ENCODE measurements at regions not wholly inside any gene's neighbourhood (a gene's known extent, or its start where the extent isn't known, plus 50 kb on each side); places are given as distances from the start of the nearest gene placed in this dataset.

DNA sequence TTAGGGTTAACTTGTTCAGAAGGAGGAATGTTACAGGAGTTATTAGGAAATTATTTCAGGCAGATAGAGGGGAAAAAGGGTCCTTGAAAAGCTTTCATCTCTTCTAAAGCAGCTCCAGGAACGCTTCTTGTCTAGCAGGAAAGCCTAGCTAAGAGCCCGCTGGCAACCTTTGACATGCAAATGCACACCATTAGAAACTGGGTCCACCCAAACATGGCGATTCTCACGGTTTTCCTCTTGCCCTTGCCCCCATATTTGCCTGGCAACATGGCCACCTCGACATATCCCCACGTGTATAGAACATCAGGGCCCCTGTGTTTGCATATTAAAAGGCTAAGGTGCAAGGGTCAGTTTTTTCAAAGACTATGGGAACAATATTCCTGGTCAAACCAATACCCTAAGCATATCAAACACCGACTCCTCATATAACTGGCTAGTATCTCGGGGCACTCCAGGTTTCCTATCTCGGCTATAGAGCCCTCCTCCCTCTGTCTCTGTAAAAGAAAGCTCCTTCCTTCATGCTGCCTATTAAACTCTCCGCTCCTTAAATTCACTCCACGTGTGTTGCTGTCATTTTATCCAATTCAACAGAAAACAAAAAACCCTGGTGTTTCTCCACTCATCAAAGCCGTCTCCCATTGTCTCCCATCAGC is 268.9 kb upstream of the HSFY2 start:
- TF ChIP-seq, protein P1, sequence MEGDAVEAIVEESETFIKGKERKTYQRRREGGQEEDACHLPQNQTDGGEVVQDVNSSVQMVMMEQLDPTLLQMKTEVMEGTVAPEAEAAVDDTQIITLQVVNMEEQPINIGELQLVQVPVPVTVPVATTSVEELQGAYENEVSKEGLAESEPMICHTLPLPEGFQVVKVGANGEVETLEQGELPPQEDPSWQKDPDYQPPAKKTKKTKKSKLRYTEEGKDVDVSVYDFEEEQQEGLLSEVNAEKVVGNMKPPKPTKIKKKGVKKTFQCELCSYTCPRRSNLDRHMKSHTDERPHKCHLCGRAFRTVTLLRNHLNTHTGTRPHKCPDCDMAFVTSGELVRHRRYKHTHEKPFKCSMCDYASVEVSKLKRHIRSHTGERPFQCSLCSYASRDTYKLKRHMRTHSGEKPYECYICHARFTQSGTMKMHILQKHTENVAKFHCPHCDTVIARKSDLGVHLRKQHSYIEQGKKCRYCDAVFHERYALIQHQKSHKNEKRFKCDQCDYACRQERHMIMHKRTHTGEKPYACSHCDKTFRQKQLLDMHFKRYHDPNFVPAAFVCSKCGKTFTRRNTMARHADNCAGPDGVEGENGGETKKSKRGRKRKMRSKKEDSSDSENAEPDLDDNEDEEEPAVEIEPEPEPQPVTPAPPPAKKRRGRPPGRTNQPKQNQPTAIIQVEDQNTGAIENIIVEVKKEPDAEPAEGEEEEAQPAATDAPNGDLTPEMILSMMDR (IDR thresholded peaks at IDR 0.05) = no peak
- Histone ChIP-seq H3K36me3 (no peaks in the 10 kb centered on the region), H3K27ac (no peak overlapping the region), H3K9me3 (no peaks in the 10 kb centered on the region), H3K27me3 (no peaks in the 10 kb centered on the region), H3K4me1 (no peaks in the 10 kb centered on the region), H3K4me3 (no peak overlapping the region)
- intact Hi-C loops (cut with DNase I) = no loop called here
- no peak for ATAC-seq
- no peak for DNase-seq
- WGBS, 2 donors = 85% methylated on average over 12 of the region's 12 CpGs; no CpG with 5 or more reads in 1 of the 2 donors
- FAIRE-seq = no peak

DNA sequence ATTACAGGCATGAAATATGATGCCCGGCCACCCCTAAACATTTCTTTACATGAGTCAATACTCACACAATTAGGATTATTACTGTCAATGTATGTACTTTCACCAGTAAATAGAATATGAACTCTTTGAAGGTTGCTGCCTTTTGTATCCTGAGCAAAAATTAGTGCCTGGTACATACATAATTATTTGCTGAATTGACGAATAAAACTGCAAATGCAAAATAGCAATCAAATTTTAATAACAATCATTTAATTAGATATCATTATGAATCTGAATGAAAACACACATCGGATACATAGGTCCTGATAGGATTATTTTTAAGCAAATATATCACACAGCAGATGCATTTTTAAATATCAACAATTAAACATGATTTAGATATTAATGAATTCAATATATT is 253.1 kb upstream of the HSFY2 start:
- 96% methylated on average over 3 of the region's 3 CpGs; no CpG with 5 or more reads in 1 of the 2 donors for WGBS, 2 donors
- no peaks in the 10 kb centered on the region for H3K27me3 ChIP-seq
- FAIRE-seq (no peak), ATAC-seq (no peak), DNase-seq (no peak)
- H3K4me3 ChIP-seq = no peak overlapping the region
- intact Hi-C loops (cut with DNase I) = no loop called here
- no peaks in the 10 kb centered on the region for H3K4me1 ChIP-seq
- TF ChIP-seq, protein P1 (IDR thresholded peaks at IDR 0.05) = no peak
- no peak overlapping the region for H3K27ac ChIP-seq
- no peaks in the 10 kb centered on the region for H3K9me3 ChIP-seq
- H3K36me3 ChIP-seq = no peaks in the 10 kb centered on the region

DNA sequence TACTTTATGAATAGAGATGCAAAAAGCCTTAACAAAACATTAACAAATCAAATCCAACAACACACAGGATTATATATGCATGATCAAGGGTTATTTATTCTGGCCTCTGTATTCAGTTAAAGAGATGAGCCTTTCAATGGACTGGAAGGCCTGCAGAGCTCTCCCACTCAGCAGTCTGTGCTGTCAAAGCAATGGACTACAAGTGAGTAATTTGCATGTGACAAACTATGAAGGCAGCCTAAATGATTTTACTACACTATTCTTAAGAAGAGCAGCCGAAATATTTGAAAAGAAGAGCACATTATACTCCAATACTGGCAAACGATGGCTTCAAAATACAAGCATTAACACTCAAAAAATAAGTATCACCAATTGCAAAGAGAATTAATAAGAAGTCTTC is 250.4 kb upstream of the HSFY2 start:
- no peaks in the 10 kb centered on the region for H3K27me3 ChIP-seq
- ATAC-seq = no peak

DNA sequence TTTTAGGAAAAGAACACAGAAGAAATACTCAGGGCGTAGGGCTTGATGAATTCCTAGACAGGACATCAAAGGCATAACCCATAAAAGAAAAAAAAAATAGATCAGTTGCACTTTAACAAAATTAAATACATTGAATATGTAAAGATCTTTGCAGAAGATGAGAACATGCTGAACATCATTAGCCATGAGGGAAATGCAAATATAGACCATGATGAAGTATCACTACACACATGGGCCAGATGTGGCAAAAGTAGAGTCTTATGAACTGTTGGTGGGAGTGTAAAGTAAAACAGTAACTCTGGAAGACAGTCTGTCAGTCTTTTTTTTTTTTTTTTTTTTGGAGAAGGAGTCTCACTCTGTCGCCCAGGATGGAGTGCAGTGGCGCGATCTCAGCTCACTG is 246.7 kb upstream of the HSFY2 start:
- DNase-seq (no peak), ATAC-seq (no peak), FAIRE-seq (no peak)
- Histone ChIP-seq H3K27me3 (no peaks in the 10 kb centered on the region), H3K4me1 (no peaks in the 10 kb centered on the region), H3K36me3 (no peaks in the 10 kb centered on the region), H3K27ac (no peak overlapping the region), H3K4me3 (no peak overlapping the region), H3K9me3 (no peaks in the 10 kb centered on the region)
- TF ChIP-seq, protein P1 (IDR thresholded peaks at IDR 0.05) = no peak
- intact Hi-C loops (cut with DNase I) = no loop called here
- WGBS, 2 donors = 100% methylated on average over 4 of the region's 4 CpGs; no CpG with 5 or more reads in 1 of the 2 donors

More for the DNA sequence above, 250.4 kb upstream of the HSFY2 start:
- H3K27ac ChIP-seq = no peak overlapping the region
- DNase-seq = no peak
- no peaks in the 10 kb centered on the region for H3K4me1 ChIP-seq
- 74% methylated on average over 2 of the region's 2 CpGs; no CpG with 5 or more reads in 1 of the 2 donors for WGBS, 2 donors
- FAIRE-seq = no peak
- no peaks in the 10 kb centered on the region for H3K9me3 ChIP-seq
- intact Hi-C loops (cut with DNase I) = no loop called here
- TF ChIP-seq, protein P1 (IDR thresholded peaks at IDR 0.05) = no peak
- no peak overlapping the region for H3K4me3 ChIP-seq
- H3K36me3 ChIP-seq = no peaks in the 10 kb centered on the region

DNA sequence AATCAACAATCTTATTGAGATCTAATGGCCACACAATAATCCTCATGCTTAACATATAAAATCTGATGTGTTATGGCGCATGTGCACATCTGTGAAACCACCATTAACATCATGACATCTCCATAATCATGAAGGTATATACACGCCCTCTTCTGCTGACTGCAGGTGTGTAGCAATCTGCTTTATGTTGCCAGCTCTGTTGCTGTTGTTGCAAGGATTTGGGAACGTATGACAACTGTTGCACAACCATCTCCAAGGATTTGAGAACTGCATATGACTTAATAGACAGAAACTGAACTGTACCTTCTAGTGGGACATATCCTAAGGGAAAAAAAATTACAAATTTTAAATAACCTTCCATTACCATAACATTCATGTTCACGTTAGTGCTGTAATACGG is 243.5 kb upstream of the HSFY2 start:
- ATAC-seq = no peak

More for the DNA sequence above, 243.5 kb upstream of the HSFY2 start:
- Histone ChIP-seq H3K4me1 (no peaks in the 10 kb centered on the region), H3K27ac (no peak overlapping the region), H3K27me3 (no peaks in the 10 kb centered on the region), H3K9me3 (no peaks in the 10 kb centered on the region), H3K4me3 (no peak overlapping the region), H3K36me3 (no peaks in the 10 kb centered on the region)
- TF ChIP-seq, protein P1 (IDR thresholded peaks at IDR 0.05) = no peak
- WGBS, 2 donors = 85% methylated on average over 5 of the region's 5 CpGs; no CpG with 5 or more reads in 1 of the 2 donors
- intact Hi-C loops (cut with DNase I) = no loop called here
- FAIRE-seq = no peak
- no peak for DNase-seq

Data from pancreas (tissue), 10 donors.